ENCODE measurements at regions not wholly inside any gene's neighbourhood (a gene's known extent, or its start where the extent isn't known, plus 50 kb on each side); places are given as distances from the start of the nearest gene placed in this dataset.
"Not testable (repeated sequence)": the region's sequence is repeated elsewhere in the genome, so short reads cannot be mapped to it uniquely, and the experiment has no call there.

DNA sequence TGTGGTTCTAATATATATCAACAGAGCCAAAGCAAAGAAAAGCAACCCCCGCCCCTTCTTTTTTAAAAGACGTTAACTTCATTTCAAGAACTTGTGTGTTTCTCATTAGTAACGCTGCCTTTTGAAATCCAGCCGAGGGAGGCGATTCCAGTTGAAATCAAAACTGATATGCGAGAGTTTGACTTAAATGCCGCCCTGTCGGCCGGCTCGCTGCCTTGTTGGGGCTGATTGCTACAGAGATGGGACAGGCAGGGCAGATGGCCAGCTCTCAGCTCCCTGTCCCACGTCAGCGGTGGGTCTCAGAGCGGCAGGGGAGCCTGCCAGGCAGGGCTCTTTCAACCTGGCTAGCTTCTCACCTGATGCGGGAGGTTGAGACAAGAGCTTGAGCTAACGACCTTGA, 51.9 kb upstream of the ALX4 start:
- DNase-seq: no peak

DNA sequence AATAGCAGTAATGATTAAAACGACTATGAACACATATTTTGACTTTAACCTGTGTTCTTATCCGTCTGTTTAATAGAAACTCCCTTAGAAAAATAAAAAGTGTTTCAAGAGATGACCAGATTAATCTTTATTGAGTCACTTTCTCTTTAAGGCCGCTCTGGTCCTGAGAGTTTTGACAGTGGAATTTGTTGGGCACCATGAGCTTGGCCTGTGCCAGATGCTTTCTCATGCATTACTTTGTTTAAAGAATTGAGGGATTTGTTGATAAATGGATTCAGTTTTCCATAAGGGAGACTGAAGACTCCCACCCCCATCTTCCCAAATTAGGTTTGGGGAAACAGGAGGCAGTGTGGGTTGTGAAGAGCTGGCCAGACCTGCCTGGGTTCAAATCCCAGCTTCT, 53.2 kb upstream of the ALX4 start:
- no peak for DNase-seq

DNA sequence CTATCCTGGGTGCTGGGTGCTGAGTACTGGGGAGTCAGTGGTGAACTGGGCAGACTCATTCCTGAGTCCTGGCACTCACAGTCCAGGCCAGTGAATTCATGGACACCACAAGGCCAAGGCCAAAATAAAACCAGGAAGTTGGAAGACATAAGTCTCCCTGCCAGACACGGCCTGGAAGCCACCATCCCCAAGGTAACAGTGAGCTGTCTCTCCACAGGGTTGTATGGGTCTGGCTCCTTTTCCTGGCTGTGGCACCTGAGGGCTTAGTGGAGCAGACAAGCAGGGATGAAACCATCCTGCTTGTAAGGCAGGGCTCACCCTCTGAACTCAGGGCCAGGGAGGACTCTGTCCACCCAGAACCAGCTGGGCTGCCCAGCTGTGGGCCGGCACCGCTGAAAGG, 54.7 kb upstream of the ALX4 start:
- DNase-seq: no peak

DNA sequence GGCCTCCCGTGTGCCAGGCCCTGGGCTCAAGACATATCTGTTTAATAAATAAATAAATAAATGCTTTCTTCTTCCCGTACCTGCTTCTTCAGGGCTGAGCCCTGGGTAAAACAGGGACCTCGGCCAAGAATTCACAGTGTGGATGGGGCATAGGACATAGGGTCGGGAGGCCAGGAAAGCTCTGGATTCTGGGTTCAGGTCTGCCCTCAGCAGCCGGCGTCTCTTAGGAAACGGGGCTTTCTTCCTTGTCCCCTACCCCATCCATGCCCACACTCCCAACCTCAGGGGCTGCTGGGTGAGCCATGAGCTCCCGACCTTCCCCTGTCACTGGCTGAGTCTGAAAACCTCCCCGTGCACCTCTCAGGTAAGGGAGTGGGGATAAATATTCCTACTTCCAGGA, 55.7 kb upstream of the ALX4 start:
- DNase-seq: no peak

DNA sequence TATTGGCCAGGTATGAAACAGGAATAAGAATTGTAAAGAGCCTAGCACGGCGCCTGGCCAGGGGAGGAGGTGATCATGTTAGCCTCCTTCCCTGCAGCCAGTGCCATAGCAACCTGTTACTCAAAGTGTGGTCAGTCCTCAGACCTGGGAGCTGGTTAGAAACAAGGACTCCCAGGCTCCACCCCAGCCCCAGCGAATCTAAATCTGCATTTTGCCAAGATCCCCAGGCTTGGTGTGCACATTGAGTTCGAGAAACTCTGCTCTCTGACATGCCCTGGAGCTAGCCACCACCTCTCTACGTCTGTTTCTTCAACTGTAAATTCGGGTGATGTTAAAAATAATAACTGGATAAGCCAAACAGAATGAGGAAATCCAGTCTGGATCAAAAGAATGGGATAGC, 56.1 kb upstream of the ALX4 start:
- DNase-seq: no peak

DNA sequence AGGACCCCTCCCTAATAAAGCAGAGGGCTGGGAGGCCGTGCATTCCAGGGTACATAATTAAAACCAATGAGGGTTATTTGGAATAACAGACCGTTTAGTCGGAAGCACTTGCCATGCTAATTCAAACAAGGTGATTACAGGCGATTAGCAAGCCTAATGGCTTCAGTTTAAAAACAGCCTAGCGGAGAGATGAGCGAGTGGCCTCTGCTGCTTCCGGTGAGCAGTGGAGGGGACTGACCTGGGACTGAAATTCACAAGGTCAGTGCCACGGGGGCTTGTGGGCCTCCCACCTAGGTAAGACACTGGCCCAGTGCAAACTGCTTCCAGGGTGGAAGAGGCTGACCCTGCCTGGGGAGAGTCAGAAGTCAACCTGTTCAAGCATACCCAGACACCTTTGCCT, 56.8 kb upstream of the ALX4 start:
- DNase-seq: no peak

DNA sequence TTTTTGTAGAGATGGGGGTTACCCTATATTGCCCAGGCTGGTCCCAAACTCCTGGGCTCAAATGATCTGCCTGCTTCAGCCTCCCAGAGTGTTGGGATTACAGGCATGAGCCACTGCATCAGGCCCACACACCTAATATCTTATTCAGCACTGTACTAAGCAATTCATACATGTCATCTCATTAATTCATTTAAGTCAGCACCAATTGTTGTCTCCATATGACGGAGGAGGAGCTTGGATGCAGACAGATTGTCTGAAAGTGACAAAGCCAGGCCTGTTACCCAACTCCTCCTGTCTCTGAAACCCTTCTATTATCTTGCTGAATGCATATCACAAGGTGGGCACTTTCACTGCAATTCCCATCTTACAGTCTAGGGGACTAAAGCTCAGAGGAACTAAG, 57.5 kb upstream of the ALX4 start:
- DNase-seq: no peak

DNA sequence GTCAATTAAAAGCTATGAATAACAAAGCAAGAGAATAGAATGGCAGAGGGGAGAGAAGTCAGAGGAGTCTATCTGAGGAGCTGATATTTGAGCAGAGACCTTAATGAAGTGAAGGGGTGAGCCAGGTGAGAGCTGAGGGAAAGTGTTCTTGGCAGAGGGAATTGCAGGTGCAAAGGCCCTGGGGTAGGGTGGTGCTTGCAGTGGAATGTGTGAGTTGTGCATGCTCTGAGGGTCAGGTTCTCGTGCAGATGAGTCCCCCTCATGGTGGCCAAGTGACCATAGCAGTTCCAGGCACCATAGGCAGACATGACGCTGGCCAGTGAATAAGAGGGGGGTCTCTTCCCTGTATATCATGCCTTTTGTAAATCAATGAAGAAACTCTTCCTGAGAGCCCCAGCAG, 58.9 kb upstream of the ALX4 start:
- DNase-seq: no peak

DNA sequence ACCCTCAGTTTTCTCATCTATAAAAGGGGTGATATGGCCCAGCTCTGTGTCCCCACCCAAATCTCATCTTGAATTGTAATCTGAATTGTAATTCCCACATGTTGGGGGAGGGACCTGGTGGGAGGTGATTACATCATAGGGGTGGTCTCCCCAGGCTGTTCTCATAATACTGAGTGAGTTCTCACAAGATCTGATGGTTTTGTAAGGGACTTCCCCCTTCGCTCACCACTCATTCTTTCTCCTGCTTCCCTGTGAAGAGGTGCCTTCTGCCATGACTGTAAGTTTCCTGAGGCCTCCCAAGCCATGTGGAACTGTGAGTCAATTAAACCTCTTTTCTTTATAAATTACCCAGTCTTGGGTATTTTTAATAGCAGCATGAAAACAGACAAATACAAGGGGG, 61.1 kb upstream of the ALX4 start:
- DNase-seq: not testable (repeated sequence)

DNA sequence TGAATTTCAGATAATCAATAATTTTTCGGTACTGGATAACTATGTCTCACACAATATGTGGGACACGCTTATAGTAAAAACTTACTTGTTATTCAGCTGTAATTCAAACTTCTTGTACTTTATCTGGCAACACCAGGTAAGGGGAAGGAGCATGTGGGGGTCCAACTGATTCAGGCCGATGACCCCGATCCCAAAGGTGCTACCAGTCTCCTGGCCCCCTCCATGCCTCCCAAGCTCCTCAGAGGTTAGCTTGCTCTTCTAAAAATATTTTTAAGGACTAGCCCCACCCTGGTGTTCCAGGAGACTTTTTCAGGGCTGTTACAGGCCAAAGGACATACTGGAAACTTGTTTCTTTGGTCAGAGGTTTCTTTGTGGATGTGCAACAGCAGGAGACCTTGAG, 61.8 kb upstream of the ALX4 start:
- no peak for DNase-seq

DNA sequence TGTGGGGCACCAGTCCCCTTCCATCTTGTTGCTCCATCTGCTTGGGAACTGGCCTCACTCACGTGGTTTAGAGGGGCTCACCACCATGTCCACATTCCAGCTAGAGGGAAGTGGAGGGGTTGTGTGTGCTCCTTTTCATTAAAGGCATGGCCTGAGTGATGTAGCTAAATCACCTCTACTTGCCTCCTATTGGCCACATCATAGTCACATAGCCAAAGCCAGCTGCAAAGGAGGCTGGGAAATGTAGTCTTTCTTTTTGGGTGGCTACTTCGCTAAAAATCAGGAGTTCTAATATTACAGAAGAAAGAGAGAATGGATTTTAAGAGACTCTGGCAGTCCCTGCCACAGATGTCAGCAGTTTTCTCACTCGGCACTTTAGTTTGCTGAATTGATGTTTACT, 63.0 kb upstream of the ALX4 start:
- no peak for DNase-seq

DNA sequence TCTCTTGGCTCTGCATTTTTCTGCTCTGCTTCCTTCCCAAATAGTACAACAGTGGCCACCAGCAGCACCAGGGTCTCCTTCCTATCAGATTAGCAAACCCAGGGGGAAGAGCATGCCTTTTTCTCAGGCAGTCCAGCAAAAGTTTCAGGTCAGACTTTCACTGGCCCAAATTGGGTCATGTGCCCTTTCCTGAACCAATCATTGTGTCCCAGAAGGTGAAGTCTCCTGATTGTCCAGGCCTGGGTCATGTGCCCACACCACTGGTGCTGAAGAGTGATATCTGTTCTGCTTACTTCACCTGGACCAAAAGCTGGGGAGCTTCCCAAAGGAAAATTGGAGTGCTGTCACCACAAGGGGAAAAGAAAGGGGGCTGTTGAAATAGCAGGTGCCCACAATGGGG, 64.1 kb upstream of the ALX4 start:
- DNase-seq: no peak

DNA sequence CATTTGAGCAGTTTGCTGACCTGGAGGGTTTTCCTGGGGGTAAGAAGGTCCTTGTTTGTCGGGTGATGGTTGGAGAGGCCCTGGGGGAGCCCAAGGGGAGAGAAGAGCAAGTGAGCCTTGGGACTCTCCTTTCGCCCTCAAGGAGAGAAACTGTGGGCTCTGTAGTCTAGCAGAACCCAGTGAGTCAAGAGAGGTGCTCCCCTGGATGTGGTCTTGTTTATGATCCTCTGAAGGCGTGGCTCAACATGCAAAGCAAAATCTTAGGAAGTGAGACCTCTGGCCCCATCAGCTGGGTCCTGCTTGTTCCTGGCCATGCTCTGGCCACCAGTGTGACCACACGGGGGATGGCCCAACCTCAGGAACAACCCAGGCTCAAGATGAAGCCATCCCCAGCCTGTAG, 66.5 kb upstream of the ALX4 start:
- DNase-seq: no peak

DNA sequence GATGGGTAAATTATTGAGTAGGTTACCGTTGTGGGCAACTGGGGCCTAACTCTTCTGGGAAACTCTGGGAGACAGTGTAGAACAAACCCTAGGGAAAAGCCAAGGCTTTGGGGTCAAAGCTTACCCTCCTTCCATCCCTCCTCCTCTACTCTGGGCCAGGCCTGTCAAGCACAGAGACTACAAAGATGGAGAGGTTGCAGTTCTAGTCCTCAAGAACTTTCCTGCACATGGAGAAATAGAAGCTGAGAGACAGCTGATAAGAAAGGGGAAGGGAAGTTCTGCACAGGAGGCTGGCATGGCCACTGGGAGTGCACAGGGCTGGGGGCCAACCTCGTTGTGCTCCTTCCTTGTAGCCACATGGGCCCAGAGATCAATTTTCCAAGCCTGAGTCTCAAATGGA, 67.2 kb upstream of the ALX4 start:
- no peak for DNase-seq

DNA sequence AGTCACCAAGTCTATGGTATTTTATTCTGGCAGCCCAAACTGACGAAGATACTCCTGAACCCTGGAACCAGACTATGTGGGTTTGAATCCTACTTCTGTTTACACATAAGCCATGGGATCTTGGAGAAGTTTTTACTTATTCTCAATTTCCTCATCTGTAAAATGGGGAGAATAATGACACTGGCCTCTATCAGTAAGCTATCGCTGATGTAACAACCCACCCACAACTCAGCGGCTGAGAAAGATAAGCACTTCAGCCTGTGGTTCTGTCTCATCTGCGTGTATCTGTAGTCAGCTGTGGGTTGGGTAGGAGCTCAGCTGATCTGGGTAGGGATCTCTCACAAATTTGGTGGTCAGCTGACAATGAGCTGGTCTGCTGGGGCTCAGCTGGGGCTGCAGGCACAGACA, 68.0 kb upstream of the ALX4 start:
- no peak for DNase-seq

DNA sequence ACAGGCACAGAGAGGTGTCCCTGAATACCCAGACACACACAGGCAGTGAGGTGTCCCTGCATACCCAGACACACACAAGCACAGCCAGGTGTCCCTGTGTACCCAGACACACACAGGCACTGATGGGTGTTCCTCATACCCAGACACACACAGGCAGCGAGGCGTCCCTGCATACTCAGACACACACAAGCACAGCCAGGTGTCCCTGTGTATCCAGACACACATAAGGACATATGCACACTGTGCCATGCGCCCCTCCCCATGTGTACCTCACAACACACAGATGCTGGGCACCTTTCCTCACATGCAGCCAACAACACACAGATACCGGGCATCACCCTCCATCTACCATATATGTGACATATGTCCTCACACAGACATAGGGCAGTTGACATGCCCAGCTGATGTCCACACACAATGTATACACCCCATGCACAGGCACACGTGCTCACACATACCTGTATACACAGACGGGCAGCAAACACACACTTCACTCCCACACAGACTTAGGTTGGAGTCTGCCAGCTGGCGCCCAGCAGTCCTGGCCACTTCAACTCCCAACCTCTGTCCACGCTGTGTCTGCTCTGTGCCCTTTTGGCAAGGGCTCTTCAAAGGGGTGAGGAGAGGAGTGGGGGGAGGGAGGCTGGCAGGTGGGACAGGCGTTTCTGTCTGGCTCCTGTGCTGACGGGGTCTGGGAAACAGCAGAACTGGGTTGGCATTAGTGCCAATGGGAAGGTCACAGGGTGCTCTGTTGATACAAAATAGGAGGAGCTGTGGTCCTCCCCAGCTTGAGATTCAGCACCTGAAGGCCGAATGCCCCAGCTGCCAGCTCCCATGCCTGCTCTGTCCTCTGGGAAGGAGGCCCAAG, 69.4 kb upstream of the ALX4 start:
- no peak for DNase-seq

DNA sequence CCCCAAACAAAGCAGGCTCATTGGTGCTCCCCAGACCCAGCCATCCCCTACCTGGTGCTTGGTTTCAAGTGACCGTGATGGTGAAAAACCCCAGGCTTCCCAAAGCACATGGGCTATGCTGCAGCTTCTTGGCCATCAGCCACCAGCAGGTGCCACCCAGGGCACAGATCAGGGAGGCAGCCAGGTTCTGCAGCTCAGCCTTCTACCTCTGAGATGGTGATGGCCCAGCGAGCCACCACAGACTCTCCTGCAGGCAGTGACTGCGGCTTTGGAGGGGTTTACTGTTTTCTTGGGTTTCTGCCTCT, 70.0 kb upstream of the ALX4 start:
- DNase-seq: no peak

DNA sequence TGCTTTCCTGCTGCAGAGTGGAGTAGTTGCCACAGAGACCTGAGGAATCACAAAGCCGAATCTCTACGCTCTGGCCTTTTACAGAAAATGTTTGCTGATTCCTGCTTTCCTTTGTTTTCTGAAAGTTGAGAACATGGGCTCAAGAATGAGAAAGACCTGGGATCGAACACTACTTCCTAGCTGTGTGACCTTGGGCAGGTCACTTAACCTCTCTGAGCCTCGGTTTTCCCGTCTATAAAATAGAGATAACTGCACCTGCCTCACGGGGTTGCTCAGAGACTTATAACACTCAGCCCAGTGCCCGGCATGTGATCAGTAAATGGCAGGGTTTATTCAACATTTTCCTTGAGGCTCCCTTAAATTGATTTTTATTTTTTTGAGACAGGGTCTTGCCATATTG, 70.9 kb upstream of the ALX4 start:
- no peak for DNase-seq

DNA sequence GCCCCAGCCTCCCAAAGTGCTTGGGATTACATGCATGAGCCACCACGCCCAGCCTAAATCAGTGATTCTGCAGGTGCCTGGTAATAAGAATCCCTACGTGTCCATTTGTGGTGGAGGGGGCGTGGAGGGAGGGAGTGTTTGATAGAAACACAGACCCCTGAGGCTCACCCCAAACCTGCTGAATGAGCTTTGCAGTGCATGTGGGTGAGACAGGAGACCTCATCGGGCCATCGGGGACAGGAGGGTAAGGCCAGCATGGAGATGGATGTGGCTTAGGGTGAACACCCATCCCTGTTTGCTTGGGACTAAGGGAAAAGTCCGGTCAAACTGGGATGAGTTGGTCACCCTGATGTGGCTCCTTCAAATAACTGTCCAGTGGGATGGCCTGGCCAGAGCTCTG, 71.3 kb upstream of the ALX4 start:
- DNase-seq: no peak

DNA sequence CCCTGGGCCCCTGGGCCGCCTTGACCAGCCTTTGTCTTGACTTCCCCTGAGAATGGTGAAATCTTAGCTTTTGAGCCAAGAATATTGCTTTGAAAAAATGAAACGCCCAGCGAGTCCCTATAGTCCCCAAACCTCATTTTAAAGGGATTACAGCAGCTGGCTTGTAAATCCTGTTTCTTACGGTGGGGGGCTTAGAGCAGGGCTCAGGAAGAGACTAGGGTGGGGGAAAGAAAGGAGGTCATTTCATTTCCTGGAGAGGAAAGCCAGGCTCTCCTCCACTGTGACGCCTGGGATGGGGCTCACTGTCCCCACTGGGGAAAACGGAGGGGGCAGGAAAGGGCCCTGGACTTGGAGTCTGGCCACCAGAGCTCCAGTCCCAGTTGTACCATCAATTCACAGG, 72.2 kb upstream of the ALX4 start:
- DNase-seq: no peak

DNA sequence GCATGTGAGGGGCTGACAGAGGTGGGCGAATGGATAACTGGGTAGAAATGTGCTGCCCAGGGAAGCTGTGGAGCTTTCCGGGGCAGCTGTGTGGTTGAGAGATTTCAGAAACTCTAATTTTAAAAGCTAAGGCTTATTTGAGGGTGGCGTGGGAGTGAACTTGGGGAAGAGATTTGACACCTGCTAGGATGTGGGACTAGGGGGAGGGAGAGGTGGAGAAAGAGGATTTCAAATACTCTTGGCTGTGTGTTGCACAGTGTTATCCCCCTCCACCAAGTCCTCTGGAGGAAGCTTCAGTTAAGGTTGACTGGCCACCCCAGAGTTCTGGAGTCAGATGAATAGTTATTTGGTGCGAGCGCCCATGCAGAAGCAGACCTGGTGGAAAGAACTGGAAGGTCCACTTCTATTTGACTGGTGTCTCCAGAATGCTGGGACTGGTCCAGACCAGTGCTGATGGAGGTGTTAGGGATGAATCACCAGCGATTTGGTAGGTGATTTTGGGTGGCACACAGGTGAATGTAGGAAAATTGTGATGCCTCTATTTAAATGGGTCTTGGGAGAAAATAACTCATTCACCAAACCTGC, 72.8 kb upstream of the ALX4 start:
- no peak for DNase-seq

DNA sequence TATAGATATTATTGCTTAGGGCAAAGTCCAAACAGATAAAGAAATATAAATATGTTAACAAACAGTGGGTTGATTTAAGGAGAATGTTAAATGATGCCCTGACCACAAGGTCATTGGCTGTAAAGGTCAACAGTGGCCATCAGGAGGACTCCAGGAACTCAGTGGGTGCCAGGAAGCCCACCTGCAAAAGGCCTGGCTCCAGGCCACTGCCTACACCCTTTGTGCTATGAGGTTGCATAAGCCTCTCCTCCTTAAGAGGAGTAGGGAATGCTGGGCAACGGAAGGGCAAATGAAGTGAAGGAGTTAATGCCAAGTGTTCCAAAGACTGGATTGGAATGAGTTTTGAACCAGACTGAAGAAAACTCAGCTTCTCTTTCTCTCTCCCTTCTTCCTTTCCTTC, 73.3 kb upstream of the ALX4 start:
- no peak for DNase-seq

DNA sequence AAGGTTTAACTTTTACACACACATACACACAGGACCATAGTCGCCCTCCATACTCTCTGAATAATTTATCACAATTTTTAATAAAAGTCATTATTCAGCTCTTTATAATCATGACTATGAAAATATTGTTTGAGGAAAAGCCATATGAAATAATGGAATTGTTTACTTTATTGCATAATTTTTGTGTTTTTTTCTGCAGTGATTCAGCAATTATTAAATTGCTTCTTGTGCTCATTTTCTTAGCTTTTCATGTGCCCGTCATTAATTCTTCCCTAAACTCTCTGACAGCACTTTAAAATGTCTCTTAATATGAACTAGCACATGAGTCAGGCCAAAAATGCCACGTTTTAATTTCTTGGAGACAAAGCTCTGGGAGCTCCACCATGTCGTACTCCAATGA, 77.5 kb upstream of the ALX4 start:
- no peak for DNase-seq

DNA sequence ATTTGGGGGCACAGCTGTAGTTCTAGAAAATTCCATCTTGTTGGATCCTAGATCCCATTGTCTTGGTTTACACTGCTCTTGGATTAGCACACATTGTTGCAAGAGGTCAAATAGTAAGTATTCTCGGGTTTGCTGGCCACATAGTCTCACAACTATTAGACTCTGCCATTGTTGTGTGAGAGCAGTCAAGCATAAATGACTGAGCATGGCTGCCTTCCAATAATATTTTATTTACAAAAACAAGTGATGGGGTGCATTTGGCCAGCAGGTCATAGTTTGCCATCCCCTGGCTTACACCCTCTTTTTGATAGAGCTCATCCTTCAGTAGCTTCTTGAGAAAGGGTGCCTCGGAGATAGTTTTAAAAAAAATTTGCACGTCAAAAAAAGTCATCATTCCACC, 77.9 kb upstream of the ALX4 start:
- no peak for DNase-seq
